AG10803 (cell line): ENCODE measurements at regions not wholly inside any gene's neighbourhood (a gene's known extent, or its start where the extent isn't known, plus 50 kb on each side); places are given as distances from the start of the nearest gene placed in this dataset.
"Not testable (repeated sequence)": the region's sequence is repeated elsewhere in the genome, so short reads cannot be mapped to it uniquely, and the experiment has no call there.

Experiments
- DNase-seq: peaks from one replicate; pipeline ENCODE4 v3.0.0; 2010; ENCODE audit warnings: low read depth
- H3K4me3 ChIP-seq: 2 replicates; pipeline ENCODE4 v1.5.1; 2011; ENCODE audit warnings: mild to moderate bottlenecking, low read length, control low read depth
- TF ChIP-seq, protein P1 (sequence below): conservative IDR thresholded peaks from 2 replicates; pipeline ENCODE4 v1.5.1; 2011; ENCODE audit warnings: mild to moderate bottlenecking, low read length, control low read depth, inconsistent platforms

DNA sequence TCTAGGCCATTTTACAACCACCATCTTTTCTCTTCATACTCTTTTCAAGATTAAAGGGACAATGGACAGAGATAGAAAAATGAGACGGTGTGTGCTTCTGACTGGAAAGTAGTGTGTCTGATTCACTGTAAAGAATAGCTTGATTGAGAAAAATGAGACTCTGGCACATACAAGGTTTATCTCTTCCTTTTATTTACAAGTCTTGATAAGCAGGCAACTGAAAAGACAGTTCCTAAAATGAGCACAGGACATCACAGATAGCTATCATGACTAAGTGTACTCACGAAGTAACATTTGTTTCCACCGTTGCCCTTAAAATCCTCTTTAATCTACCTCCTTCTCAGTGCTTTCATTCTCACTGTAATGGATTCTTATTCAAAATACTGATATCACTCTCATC, 383.0 kb downstream of the TBC1D32 start:
- no peak overlapping the region for H3K4me3 ChIP-seq
- no peak for DNase-seq
- TF ChIP-seq, protein P1, sequence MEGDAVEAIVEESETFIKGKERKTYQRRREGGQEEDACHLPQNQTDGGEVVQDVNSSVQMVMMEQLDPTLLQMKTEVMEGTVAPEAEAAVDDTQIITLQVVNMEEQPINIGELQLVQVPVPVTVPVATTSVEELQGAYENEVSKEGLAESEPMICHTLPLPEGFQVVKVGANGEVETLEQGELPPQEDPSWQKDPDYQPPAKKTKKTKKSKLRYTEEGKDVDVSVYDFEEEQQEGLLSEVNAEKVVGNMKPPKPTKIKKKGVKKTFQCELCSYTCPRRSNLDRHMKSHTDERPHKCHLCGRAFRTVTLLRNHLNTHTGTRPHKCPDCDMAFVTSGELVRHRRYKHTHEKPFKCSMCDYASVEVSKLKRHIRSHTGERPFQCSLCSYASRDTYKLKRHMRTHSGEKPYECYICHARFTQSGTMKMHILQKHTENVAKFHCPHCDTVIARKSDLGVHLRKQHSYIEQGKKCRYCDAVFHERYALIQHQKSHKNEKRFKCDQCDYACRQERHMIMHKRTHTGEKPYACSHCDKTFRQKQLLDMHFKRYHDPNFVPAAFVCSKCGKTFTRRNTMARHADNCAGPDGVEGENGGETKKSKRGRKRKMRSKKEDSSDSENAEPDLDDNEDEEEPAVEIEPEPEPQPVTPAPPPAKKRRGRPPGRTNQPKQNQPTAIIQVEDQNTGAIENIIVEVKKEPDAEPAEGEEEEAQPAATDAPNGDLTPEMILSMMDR = no peak

DNA sequence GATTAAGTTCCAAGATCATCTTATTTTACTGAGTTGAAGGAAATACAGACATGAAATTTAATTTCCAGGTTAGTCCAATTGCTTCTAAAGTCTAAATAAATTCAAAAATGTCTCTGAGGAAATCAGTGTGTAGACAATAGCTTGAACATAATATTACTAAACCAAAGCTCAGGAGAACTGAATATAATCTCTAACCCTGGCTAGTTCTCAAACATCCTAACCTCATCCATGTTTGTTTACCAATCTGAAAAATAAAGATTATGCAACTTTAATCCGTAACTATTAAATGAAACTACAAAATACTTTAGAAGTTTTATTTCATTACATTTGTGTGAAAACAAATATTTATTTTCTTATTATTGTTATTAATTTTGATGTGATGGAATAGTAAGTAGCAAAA, 387.2 kb downstream of the TBC1D32 start:
- H3K4me3 ChIP-seq = no peak overlapping the region
- TF ChIP-seq, protein P1 = no peak
- DNase-seq = no peak

DNA sequence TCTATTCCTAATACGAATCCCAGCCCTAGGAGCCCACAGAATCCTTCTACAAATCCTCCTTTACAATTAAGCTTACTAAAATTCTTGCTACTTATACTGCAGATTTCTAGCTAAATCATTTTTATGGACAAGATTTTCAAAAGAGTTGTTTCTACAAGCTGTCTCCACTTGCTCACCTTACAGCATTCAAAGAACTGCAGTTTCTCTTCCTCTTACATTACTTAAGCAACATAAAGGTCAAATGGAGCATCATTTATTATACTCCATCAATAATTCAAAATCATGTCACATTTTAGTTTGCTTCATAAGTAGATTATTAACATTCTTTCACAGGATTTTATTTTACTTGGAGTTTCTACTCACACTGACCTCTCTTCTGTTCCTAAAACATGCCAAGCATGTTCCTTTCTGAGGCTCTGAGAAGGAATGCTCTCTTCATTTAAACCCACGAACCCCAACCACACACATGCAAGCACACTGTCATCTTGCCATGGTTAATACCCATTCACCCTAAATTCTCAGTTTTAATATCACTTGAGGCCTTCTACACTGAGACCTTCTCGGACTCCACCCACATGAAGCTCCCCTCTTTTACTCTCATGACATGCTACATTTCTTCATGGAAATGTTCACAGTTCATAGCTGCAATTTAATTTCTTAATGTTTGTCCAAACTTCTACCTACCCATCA, 388.2 kb downstream of the TBC1D32 start:
- TF ChIP-seq, protein P1 = no peak
- no peak overlapping the region for H3K4me3 ChIP-seq
- no peak for DNase-seq

DNA sequence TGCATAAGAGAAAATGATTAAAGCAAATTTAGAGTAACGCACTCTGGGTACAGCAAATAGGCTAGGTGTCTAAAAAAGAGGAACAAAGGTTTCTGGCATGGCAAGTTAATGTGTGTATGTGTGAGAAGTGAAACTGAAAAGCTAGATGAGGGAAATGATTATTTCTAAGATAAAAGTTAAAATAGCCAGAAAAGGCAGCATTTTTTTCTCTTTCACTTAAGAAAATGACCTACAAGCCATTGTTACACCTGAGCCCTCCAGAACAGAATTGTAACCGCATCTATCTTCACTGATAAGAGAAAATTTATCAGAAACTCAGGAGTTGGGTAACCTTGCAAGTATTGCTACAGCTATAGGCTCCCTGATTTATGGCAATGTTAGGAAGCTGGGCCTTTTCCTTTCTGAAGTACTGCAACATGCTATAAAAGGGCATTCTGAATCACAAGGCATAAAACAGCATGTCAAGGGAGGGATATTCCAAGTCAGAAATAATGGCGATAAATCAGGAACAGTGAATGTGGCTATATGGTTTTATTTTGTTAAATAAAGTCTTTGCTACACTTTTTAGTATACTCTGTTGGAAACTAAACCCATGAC, 395.3 kb downstream of the TBC1D32 start:
- TF ChIP-seq, protein P1 = no peak
- no peak overlapping the region for H3K4me3 ChIP-seq
- DNase-seq = no peak

DNA sequence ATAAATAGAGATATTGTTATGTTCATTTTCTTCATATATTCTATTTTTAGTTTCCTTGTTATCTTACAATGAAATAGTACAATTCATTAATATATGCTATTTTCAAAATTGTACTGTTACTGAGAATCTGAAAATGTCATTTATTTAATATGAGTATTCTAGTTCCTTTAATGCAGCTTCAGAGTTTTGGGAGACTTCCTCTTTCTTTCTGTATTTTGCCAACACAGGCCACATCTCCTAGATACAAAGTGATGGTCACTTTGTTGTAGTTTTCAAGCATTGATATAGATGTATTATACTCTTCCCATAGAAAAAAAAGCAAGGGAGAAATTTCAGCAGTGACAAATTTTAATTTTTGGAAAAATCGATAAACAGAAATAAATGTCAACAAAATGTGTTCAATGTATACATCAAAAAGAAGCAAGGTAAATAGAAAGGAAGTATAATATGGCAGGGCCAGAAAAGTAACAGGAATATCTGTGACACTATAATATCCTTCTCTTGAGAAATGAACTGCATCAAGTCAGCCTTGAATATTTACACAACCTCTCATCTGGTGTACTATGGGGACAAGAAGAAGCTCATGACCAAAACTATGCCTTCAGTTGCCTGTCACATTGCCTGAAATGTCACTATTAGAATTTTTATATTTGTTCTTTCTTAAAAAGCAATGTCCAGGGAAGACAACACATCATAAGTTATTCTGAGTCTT, 396.0 kb downstream of the TBC1D32 start:
- TF ChIP-seq, protein P1 = no peak
- H3K4me3 ChIP-seq = no peak overlapping the region
- DNase-seq = no peak

DNA sequence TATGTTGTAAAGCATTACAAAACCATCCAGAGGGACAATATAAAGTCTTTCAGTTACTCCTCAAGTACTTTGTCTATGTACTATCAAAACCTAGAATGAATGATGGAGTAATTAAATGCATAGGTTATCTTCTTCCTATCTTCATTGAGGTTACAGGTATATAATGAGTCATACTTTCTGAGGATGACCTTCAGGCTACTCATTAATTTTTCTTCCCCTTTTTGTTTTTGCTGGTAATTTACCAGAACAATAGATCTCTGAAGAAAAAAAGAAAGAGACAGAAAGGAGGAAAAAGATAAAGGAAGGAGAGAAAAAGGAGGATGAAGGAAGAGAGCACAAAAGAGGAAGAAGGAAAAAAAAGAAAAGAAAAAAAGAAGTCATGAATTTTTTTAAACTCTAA, 398.4 kb downstream of the TBC1D32 start:
- H3K4me3 ChIP-seq = no peak overlapping the region
- DNase-seq = no peak
- TF ChIP-seq, protein P1 = no peak

DNA sequence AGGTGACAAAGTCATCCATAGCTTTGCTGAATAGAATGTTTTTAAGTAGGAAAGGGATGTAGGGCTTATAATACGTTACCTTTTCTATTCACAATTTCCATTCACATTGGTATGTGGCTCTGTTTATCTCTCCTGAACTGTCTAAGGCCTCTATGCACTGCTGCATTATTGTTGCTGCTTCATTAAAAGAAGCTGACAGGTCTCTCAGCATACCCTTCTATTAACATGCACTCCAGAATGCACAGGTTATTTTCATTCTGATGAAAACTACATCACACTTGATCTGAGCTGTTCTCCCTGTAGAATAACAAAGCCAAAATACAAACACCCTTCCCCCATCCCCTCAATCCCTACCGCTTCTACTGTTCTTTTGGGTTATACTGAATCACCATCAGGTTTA, 399.3 kb downstream of the TBC1D32 start:
- H3K4me3 ChIP-seq = no peak overlapping the region
- TF ChIP-seq, protein P1 = no peak
- DNase-seq = no peak

DNA sequence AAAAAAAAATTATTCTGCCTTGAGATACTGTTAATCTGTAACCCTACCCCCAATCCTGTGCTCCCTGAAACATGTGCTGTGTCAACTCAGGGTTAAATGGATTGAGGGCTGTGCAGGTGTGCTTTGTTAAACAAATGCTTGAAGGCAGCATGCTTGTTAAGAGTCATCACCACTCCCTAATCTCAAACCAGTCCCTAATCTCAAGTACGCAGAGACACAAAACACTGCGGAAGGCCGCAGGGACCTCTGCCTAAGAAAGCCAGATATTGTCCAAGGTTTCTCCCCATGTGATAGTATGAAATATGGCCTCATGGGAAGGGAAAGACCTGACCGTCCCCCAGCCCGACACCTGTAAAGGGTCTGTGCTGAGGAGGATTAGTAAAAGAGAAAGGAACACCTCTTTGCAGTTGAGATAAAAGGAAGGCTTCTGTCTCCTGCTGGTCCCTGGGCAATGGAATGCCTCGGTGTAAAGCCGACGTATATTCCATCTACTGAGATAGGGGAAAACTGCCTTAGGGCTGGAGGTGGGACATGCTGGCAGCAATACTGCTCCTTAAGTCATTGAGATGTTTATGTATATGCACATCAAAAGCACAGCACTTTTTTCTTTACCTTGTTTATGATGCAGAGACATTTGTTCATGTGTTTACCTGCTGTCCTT, 402.6 kb downstream of the TBC1D32 start:
- H3K4me3 ChIP-seq, DNase-seq: not testable (repeated sequence)

DNA sequence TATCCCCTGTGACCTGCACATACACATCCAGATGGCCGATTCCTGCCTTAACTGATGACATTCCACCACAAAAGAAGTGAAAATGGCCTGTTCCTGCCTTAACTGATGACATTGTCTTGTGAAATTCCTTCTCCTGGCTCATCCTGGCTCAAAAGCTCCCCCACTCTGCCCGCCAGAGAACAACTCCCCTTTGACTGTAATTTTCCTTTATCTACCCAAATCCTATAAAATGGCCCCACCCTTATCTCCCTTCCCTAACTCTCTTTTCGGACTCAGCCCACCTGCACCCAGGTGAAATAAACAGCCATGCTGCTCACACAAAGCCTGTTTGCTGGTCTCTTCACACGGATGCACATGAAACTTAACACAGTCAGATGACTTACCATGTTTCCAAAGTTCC, 403.8 kb downstream of the TBC1D32 start:
- not testable (repeated sequence) for H3K4me3 ChIP-seq, DNase-seq
